Suprapubic skin (tissue), 4 donors: ENCODE measurements at regions not wholly inside any gene's neighbourhood (a gene's known extent, or its start where the extent isn't known, plus 50 kb on each side); places are given as distances from the start of the nearest gene placed in this dataset.

Experiments
- CTCF ChIP-seq, 2 donors: fragments of 200-600 bp in 1 of 2; fragments of 450-650 bp in 1 of 2; sonication (generic) in 1 of 2; IDR thresholded peaks; one replicate each; pipeline ENCODE4 v1.5.1; 2016 to 2019; ENCODE audit warnings: antibody characterized with exemption in 2 of 2, mild to moderate bottlenecking in 1 of 2, moderate library complexity in 1 of 2
- EP300 ChIP-seq: sonication (generic); formaldehyde crosslinking; IDR thresholded peaks from one replicate; pipeline ENCODE4 v1.6.1; 2017; ENCODE audit warnings: antibody characterized with exemption
- POLR2A ChIP-seq, 2 donors: fragments of 450-650 bp; IDR thresholded peaks; one replicate each; pipeline ENCODE4 v1.6.1; 2017; ENCODE audit warnings: antibody characterized with exemption in 2 of 2, mild to moderate bottlenecking in 2 of 2, moderate library complexity in 2 of 2
- POLR2AphosphoS5 ChIP-seq, 3 donors: sonication (generic); formaldehyde crosslinking; IDR thresholded peaks; one replicate each; pipeline ENCODE4 v1.6.1; 2017; ENCODE audit warnings: antibody characterized with exemption in 3 of 3

GRCh38 chr2:200235533-200235932, 71.0 kb upstream of the SPATS2L start:
- TF ChIP-seq POLR2A (IDR thresholded peaks at IDR 0.05) (no peak), EP300 (no peak), POLR2AphosphoS5 (IDR thresholded peaks at IDR 0.05) (no peak), CTCF (IDR thresholded peaks at IDR 0.05) (no peak)
